Loucy (cell line): ENCODE measurements at regions not wholly inside any gene's neighbourhood (a gene's known extent, or its start where the extent isn't known, plus 50 kb on each side); places are given as distances from the start of the nearest gene placed in this dataset.

Experiments used
- H2AFZ ChIP-seq: fragments of 200-600 bp; sonication (generic); 2 replicates; pipeline ENCODE4 v1.6.0; 2016; ENCODE audit warnings: antibody characterized with exemption, mild to moderate bottlenecking, low read length, moderate library complexity
- H3F3A ChIP-seq: fragments of 200-600 bp; 2 replicates; pipeline ENCODE4 v1.6.0; 2016; ENCODE audit warnings: antibody characterized with exemption, low read depth, mild to moderate bottlenecking
- H3K27me3 ChIP-seq: fragments of 200-600 bp; sonication (generic); 2 replicates; pipeline ENCODE4 v1.6.1; 2014; ENCODE audit warnings: low read length, mild to moderate bottlenecking; ENCODE audit not compliant: insufficient read depth, poor library complexity, severe bottlenecking
- H3K36me3 ChIP-seq: fragments of 200-600 bp; sonication (generic); 2 replicates; pipeline ENCODE4 v1.6.1; 2016; ENCODE audit warnings: low read length; ENCODE audit not compliant: insufficient read depth
- H3K4me1 ChIP-seq: fragments of 200-600 bp; sonication (generic); 2 replicates; pipeline ENCODE4 v1.5.1; 2014; ENCODE audit warnings: low read length, mild to moderate bottlenecking; ENCODE audit not compliant: insufficient read depth, poor library complexity, severe bottlenecking
- H3K4me2 ChIP-seq: fragments of 200-600 bp; sonication (generic); 2 replicates; pipeline ENCODE4 v1.6.0; 2014; ENCODE audit warnings: antibody characterized with exemption, low read length, low read depth, mild to moderate bottlenecking; ENCODE audit not compliant: poor library complexity, severe bottlenecking
- H3K4me3 ChIP-seq: fragments of 200-600 bp; sonication (generic); 2 replicates; pipeline ENCODE4 v1.5.1; 2014; ENCODE audit warnings: low read length, mild to moderate bottlenecking, mixed read lengths; ENCODE audit not compliant: poor library complexity, severe bottlenecking
- H3K79me2 ChIP-seq: fragments of 200-600 bp; sonication (generic); 2 replicates; pipeline ENCODE4 v1.6.1; 2014; ENCODE audit warnings: low read length; ENCODE audit not compliant: insufficient read depth
- H3K9ac ChIP-seq: fragments of 200-600 bp; sonication (generic); 2 replicates; pipeline ENCODE4 v1.6.0; 2014; ENCODE audit warnings: mild to moderate bottlenecking, low read depth, low read length, moderate library complexity; ENCODE audit not compliant: poor library complexity, severe bottlenecking
- H3K9me2 ChIP-seq: fragments of 200-600 bp; sonication (generic); replicated peaks from 2 replicates; pipeline ENCODE4 v1.6.1; 2016; ENCODE audit warnings: low read depth, low read length, mixed read lengths
- H3K9me3 ChIP-seq: fragments of 200-600 bp; sonication (generic); 2 replicates; pipeline ENCODE4 v1.6.1; 2014; ENCODE audit warnings: mild to moderate bottlenecking, antibody characterized with exemption, low read length, low read depth; ENCODE audit not compliant: insufficient read depth
- H4K20me1 ChIP-seq: fragments of 200-600 bp; sonication (generic); 2 replicates; pipeline ENCODE4 v1.6.0; 2014; ENCODE audit warnings: antibody characterized with exemption, low read length, mild to moderate bottlenecking; ENCODE audit not compliant: insufficient read depth, poor library complexity, severe bottlenecking
- CTCF ChIP-seq: fragments of 200-600 bp; sonication (generic); conservative IDR thresholded peaks from 2 replicates; pipeline ENCODE4 v1.5.1; 2014; ENCODE audit warnings: mild to moderate bottlenecking, antibody characterized with exemption, low read length
- EZH2phosphoT487 ChIP-seq: fragments of 200-600 bp; IDR thresholded peaks from 2 replicates; pipeline ENCODE4 v1.6.1; 2018; ENCODE audit warnings: antibody characterized with exemption, mild to moderate bottlenecking, moderate library complexity, borderline replicate concordance

- Histone ChIP-seq H3K9ac (no peak overlapping the region), H3K36me3 (no peaks in the 10 kb centered on the region)
Measured at GRCh38 chr2:221780281-221780688, 208.2 kb upstream of the EPHA4 start.

GRCh38 chr2:221779614-221780067, 207.5 kb upstream of the EPHA4 start:
- Histone ChIP-seq H3K9ac (no peak overlapping the region), H3K9me3 (no peaks in the 10 kb centered on the region), H3K27me3 (no peaks in the 10 kb centered on the region), H3F3A (no peaks in the 10 kb centered on the region), H3K4me3 (no peak overlapping the region), H2AFZ (no peak overlapping the region), H3K9me2 (no peaks in the 10 kb centered on the region), H3K79me2 (no peaks in the 10 kb centered on the region), H3K4me2 (no peak overlapping the region), H3K36me3 (no peaks in the 10 kb centered on the region), H4K20me1 (no peaks in the 10 kb centered on the region), H3K4me1 (no peaks in the 10 kb centered on the region)
- no peak for TF ChIP-seq EZH2phosphoT487
- no peak for TF ChIP-seq CTCF

More at GRCh38 chr2:221780281-221780688, 208.2 kb upstream of the EPHA4 start:
- H3F3A ChIP-seq: no peaks in the 10 kb centered on the region
- no peak overlapping the region for H2AFZ ChIP-seq
- H3K4me2 ChIP-seq: no peak overlapping the region
- no peak for TF ChIP-seq EZH2phosphoT487
- TF ChIP-seq CTCF: no peak
- H3K4me1 ChIP-seq: no peaks in the 10 kb centered on the region
- no peaks in the 10 kb centered on the region for H3K9me2 ChIP-seq
- H3K79me2 ChIP-seq: no peaks in the 10 kb centered on the region
- H3K4me3 ChIP-seq: no peak overlapping the region
- no peaks in the 10 kb centered on the region for H3K9me3 ChIP-seq
- H4K20me1 ChIP-seq: no peaks in the 10 kb centered on the region
- H3K27me3 ChIP-seq: no peaks in the 10 kb centered on the region

- TF ChIP-seq EZH2phosphoT487: no peak
- H3K79me2 ChIP-seq: no peaks in the 10 kb centered on the region
- no peak overlapping the region for H3K4me2 ChIP-seq
- H3K9ac ChIP-seq: no peak overlapping the region
- no peaks in the 10 kb centered on the region for H3K27me3 ChIP-seq
- H3F3A ChIP-seq: no peaks in the 10 kb centered on the region
- H3K36me3 ChIP-seq: no peaks in the 10 kb centered on the region
- no peaks in the 10 kb centered on the region for H3K9me3 ChIP-seq
- H3K9me2 ChIP-seq: no peaks in the 10 kb centered on the region
- no peak overlapping the region for H3K4me3 ChIP-seq
- H2AFZ ChIP-seq: no peak overlapping the region
- no peaks in the 10 kb centered on the region for H3K4me1 ChIP-seq
- H4K20me1 ChIP-seq: no peaks in the 10 kb centered on the region
Measured at GRCh38 chr2:221778025-221778424, 205.9 kb upstream of the EPHA4 start.

GRCh38 chr2:221777119-221777518, 205.0 kb upstream of the EPHA4 start:
- no peaks in the 10 kb centered on the region for H3K9me3 ChIP-seq
- no peak overlapping the region for H3K4me2 ChIP-seq
- H3K79me2 ChIP-seq: no peaks in the 10 kb centered on the region
- TF ChIP-seq EZH2phosphoT487 (no peak), CTCF (no peak)
- H2AFZ ChIP-seq: no peak overlapping the region
- H3K9me2 ChIP-seq: no peaks in the 10 kb centered on the region
- no peaks in the 10 kb centered on the region for H3K4me1 ChIP-seq
- H3K36me3 ChIP-seq: no peaks in the 10 kb centered on the region
- no peaks in the 10 kb centered on the region for H3F3A ChIP-seq
- no peak overlapping the region for H3K9ac ChIP-seq
- H3K27me3 ChIP-seq: no peaks in the 10 kb centered on the region
- no peak overlapping the region for H3K4me3 ChIP-seq
- no peaks in the 10 kb centered on the region for H4K20me1 ChIP-seq
